Activated T-cell treated with anti-CD3 and anti-CD28 coated beads, Interleukin-2, amount 50 U/mL, for 24 hours (primary cell): ENCODE measurements at regions not wholly inside any gene's neighbourhood (a gene's known extent, or its start where the extent isn't known, plus 50 kb on each side); places are given as distances from the start of the nearest gene placed in this dataset.

ENCODE experiments used
- DNase-seq: peaks from one replicate; pipeline ENCODE4 v3.0.0-alpha.2; 2020
- H3K27ac Mint-ChIP-seq: 2 replicates; pipeline ENCODE4 v1.8.0; 2020; ENCODE audit warnings: mild to moderate bottlenecking, mixed read lengths
- H3K27me3 Mint-ChIP-seq: 2 replicates; pipeline ENCODE4 v1.8.0; 2020; ENCODE audit warnings: mixed read lengths
- H3K36me3 Mint-ChIP-seq: 2 replicates; pipeline ENCODE4 v1.8.0; 2020; ENCODE audit warnings: low read depth, mixed read lengths
- H3K4me1 Mint-ChIP-seq: 2 replicates; pipeline ENCODE4 v1.8.0; 2020; ENCODE audit warnings: low read depth, mixed read lengths
- H3K4me3 Mint-ChIP-seq: 2 replicates; pipeline ENCODE4 v1.8.0; 2020; ENCODE audit warnings: mild to moderate bottlenecking, moderate library complexity, mixed read lengths
- H3K9me3 Mint-ChIP-seq: 2 replicates; pipeline ENCODE4 v1.8.0; 2020; ENCODE audit warnings: mixed read lengths

DNA sequence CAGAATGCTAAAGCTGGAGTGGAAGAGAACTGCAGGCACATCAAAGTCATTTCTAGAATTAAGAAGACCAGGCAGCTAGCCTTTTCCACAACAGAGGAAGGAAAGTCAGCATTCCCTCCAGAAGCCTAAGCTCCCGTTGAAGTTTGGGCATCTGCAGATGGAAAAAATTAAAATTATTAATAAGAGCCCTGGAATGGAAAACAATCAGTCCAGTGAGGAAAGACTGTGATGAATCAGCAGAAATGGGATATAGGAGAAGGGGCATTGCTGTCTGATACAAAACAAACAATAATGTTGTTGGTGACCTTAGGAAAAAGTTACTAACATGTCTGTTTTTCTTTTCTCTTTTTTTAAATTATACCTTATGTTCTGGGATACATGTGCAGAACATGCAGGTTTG lies 450.7 kb upstream of the SLC14A2 start:
- Mint-ChIP-seq H3K4me1 (no peaks in the 10 kb centered on the region), H3K27me3 (peaks cover 28% of the 10 kb centered on the region), H3K9me3 (no peaks in the 10 kb centered on the region), H3K27ac (no peak overlapping the region), H3K4me3 (no peak overlapping the region), H3K36me3 (no peaks in the 10 kb centered on the region)
- no peak for DNase-seq

DNA sequence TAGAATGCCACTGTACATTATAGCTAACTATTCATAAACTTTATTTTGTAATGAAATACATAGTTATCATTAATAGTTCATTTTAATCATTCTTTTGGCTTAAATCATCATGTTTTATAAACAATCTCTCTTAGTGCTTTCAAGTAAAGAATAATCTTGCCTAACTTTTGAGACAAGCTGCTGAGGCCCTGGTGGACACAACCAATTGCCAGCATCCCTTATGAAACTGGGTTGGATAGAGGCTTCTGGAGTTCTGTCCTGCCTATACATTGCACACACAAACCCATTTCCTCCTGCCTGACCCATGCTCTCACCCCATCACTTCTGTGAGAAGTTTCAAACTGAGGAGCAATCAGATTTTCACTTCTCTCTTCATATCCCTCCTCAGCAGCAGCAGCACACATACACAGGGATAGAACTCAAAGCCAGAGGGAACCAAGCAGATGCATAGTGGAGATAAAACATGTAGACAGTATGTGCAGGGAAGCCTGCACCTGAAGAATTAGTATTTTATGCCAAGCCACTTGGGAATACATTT lies 450.0 kb upstream of the SLC14A2 start:
- Mint-ChIP-seq H3K9me3 (no peaks in the 10 kb centered on the region), H3K4me3 (no peak overlapping the region), H3K36me3 (no peaks in the 10 kb centered on the region), H3K27ac (no peak overlapping the region), H3K27me3 (peaks cover 23% of the 10 kb centered on the region), H3K4me1 (no peaks in the 10 kb centered on the region)
- DNase-seq, result no peak

DNA sequence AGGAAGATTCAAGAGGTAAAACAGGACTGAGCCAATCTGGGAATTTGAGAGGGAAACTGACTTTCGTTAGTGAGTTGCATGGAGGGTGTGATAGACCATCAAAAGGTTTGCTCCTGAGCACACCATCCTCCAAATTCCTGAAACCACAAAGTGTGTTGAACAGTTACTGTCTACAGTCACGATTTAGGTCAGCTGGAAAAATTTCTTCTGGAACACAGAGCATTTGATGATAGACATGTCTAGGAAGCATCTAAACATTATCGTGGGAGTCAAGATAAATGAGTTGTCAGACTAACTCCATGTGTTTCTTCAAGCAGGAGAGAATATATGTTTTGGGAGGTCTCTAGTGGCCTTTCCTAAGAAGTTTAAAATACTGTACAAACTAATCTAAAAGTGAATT lies 449.4 kb upstream of the SLC14A2 start:
- Mint-ChIP-seq H3K36me3 (no peaks in the 10 kb centered on the region), H3K4me3 (no peak overlapping the region), H3K4me1 (no peaks in the 10 kb centered on the region), H3K9me3 (no peaks in the 10 kb centered on the region), H3K27me3 (peaks cover 19% of the 10 kb centered on the region), H3K27ac (no peak overlapping the region)
- DNase-seq, result no peak

DNA sequence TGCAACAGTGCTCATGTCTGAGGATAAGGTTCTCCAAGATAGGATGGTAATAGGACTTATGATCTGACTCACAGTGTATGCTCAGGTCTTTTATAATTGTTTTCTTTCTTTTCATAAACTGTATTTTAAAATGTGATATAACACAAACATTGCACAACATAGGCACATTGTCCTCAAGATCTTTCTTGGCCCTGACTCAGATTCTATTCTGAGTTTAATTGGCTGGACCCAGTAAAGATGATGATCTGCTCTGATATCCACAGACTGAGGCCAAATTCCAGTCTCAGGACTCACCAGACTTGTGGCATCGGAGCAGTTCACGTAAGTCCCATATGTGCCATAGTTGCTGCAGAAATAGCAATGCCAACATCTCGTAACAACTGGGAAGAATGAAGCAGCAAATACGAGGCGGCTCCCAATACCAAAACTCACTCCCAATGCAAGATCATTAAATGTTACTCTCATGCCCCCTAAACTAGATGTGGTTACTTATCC lies 448.9 kb upstream of the SLC14A2 start:
- Mint-ChIP-seq H3K9me3 (no peaks in the 10 kb centered on the region), H3K36me3 (no peaks in the 10 kb centered on the region), H3K27me3 (peaks cover 18% of the 10 kb centered on the region), H3K27ac (no peak overlapping the region), H3K4me3 (no peak overlapping the region), H3K4me1 (no peaks in the 10 kb centered on the region)
- DNase-seq, result no peak

DNA sequence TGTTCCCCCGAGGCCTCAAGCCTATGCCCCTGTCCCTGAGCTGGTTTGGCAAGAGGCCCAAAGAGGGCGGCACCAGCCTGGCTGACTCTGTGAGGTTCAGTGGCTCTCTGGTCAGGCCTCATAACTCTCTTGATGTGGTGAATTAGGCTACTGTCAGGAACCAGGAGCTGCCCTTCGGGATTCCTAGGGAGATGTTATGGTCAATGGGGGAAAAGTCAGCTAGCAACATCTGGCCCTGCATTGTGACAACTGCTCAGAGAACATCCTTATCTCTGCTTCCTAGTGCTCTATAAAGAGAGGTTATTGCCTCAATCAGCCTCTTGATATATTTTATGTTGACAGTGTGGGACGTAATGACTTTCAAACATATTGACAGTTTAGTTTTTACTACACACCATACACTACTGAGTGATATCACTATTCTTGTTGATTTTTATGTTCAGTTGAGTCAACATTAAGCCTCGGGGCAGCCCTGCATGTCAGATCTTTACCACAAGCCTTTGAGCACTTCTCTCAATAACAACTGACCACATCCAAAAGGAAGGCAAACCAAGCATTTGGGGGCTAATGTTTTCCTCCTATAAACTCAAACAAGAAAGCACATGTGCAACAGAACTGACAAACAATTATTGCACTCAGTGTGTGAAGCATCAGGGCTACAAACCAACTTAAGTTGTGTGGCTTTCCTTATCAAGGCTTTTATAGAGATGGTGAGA lies 448.3 kb upstream of the SLC14A2 start:
- no peak overlapping the region for H3K4me3 Mint-ChIP-seq
- H3K27me3 Mint-ChIP-seq, result peaks cover 13% of the 10 kb centered on the region
- DNase-seq, result no peak
- no peaks in the 10 kb centered on the region for H3K4me1 Mint-ChIP-seq
- no peaks in the 10 kb centered on the region for H3K9me3 Mint-ChIP-seq
- H3K27ac Mint-ChIP-seq, result no peak overlapping the region
- no peaks in the 10 kb centered on the region for H3K36me3 Mint-ChIP-seq

DNA sequence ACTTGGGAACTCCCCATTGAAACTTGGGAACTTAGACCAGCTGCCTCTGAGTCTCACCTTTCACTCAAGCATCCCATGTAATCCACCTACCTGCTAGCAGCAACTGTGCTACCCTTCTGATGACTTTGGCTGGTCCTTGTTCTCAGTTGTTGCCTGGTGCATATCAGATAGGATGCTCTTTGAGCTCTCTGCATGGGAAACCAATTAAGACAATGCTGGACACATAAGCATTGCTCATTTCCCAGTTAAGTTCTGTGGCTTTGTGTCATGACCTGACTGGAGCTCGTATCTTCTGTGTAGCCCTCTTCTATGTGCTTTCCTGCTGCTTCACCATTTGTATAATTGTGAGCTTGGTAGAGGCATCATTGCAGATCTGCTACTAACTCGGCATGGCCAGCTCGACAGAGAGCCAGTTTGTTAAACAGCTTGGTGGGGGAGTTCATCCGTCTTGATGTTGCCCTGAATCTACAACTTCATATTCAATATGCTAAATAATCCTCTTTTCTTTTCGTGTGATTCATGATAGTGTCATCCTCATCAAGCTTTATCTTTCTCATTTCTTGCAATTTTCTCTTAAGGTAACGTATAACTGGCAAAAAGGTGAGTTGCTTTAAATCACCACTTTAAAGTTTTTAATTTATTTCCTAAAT lies 447.5 kb upstream of the SLC14A2 start:
- H3K9me3 Mint-ChIP-seq, result no peaks in the 10 kb centered on the region
- DNase-seq, result no peak

DNA sequence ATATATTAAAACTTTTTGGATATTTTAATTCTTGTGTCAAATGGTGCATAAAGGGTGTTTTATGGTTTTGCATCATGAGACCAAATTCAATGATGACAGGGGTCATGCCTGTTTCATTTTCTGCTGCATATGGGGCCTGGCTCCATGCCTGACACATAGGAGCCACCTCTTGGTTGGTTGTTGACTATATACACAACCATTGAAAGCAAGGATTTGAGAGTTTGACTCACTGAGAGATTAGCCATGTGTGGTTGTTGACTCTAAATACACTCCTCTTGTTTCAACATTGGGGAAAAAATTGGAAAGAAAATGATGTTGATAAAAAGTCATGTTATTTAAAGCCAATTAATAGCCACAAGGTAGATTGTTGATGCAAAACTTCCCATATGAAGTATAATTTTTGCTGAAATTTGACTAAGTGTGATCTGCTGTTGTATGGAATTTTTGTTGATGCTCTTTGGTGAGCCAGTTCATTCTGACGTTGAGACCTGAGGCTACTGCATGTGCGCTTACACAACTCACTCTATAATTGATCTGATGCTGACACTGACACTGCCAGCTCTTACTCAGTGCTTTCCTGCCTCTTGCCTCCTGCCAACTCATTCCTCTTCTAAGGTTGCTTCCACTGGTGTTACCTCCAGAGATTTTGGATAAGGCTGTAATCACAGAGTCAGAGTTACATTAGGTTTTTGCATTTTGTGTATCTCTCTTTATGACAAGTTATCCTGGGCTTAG lies 446.2 kb upstream of the SLC14A2 start:
- Mint-ChIP-seq H3K36me3 (no peaks in the 10 kb centered on the region), H3K9me3 (no peaks in the 10 kb centered on the region)

More for the DNA sequence above, 447.5 kb upstream of the SLC14A2 start:
- H3K4me1 Mint-ChIP-seq, result no peaks in the 10 kb centered on the region
- peaks cover 11% of the 10 kb centered on the region for H3K27me3 Mint-ChIP-seq
- no peaks in the 10 kb centered on the region for H3K36me3 Mint-ChIP-seq
- H3K4me3 Mint-ChIP-seq, result no peak overlapping the region
- H3K27ac Mint-ChIP-seq, result no peak overlapping the region

DNA sequence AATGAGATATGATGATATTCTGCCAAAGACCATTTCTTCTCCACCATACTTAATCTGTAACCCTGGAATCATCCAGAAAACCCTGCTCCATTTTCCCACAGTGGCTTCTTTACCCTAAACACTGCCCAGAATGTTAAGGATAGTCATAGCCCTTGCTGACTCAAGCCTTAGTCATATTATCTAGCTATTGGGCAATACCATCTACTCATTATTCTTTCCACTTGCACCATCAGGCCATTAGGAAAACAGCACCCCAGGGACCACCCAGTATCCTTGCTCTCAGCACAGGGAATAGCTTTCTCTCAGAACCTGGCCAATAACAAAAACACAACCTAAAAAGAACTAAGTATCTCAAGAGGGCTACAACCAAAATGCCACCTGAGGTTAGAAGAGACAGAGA lies 445.7 kb upstream of the SLC14A2 start:
- DNase-seq, result no peak
- H3K27me3 Mint-ChIP-seq, result peaks cover 2% of the 10 kb centered on the region
- no peaks in the 10 kb centered on the region for H3K36me3 Mint-ChIP-seq
- no peak overlapping the region for H3K4me3 Mint-ChIP-seq
- no peak overlapping the region for H3K27ac Mint-ChIP-seq
- H3K4me1 Mint-ChIP-seq, result no peaks in the 10 kb centered on the region
- H3K9me3 Mint-ChIP-seq, result no peaks in the 10 kb centered on the region

More for the DNA sequence above, 446.2 kb upstream of the SLC14A2 start:
- DNase-seq, result no peak
- H3K27me3 Mint-ChIP-seq, result peaks cover 2% of the 10 kb centered on the region
- no peaks in the 10 kb centered on the region for H3K4me1 Mint-ChIP-seq
- H3K4me3 Mint-ChIP-seq, result no peak overlapping the region
- H3K27ac Mint-ChIP-seq, result no peak overlapping the region

DNA sequence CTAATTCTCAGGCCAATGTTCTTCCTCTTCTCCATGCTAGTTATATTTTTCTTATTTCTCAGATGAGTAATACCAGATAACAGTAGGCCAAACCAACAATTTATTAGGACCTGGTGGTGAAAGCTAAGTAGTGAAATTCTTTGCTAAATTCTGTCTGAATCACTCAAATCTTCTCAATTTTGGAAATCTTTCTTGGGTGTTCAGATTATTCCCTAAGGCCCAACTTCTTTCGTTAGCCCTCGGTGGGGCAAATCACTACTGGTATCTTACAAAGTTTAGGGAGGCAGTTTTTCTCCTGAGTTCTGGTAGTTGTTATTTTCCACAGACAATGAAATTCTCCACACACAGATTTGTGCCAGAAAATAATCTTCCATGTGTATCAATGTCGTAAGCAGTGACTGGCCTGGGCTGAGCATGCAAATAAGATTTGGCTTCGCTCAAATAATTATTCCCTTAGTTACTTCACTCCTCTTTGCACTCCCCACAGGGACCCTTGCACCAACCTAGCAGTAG lies 443.5 kb upstream of the SLC14A2 start:
- Mint-ChIP-seq H3K27me3 (peaks cover 6% of the 10 kb centered on the region), H3K9me3 (no peaks in the 10 kb centered on the region), H3K4me3 (no peak overlapping the region), H3K4me1 (no peaks in the 10 kb centered on the region), H3K36me3 (no peaks in the 10 kb centered on the region), H3K27ac (no peak overlapping the region)
- DNase-seq, result no peak

DNA sequence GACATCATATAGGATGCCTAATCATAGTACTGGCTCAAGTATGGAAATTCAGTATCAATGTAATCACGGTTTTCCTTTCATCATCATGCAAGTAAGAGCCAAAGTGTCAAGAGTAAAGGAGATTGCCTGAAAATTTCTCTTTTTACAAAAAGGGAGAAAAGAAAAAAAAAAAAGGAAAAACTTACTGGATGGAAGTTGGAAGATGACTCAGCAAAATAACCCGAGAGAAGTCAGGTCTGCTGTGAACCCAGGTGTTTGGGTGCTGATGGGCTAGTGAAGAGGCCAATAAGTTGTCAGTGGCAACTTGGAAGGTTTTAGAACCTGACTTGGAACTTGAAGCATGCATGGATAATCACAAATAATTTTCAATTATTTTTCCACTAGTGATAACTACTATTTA lies 441.9 kb upstream of the SLC14A2 start:
- DNase-seq, result no peak
- no peak overlapping the region for H3K4me3 Mint-ChIP-seq
- peaks cover 12% of the 10 kb centered on the region for H3K27me3 Mint-ChIP-seq
- no peaks in the 10 kb centered on the region for H3K36me3 Mint-ChIP-seq
- no peaks in the 10 kb centered on the region for H3K4me1 Mint-ChIP-seq
- no peak overlapping the region for H3K27ac Mint-ChIP-seq
- no peaks in the 10 kb centered on the region for H3K9me3 Mint-ChIP-seq

DNA sequence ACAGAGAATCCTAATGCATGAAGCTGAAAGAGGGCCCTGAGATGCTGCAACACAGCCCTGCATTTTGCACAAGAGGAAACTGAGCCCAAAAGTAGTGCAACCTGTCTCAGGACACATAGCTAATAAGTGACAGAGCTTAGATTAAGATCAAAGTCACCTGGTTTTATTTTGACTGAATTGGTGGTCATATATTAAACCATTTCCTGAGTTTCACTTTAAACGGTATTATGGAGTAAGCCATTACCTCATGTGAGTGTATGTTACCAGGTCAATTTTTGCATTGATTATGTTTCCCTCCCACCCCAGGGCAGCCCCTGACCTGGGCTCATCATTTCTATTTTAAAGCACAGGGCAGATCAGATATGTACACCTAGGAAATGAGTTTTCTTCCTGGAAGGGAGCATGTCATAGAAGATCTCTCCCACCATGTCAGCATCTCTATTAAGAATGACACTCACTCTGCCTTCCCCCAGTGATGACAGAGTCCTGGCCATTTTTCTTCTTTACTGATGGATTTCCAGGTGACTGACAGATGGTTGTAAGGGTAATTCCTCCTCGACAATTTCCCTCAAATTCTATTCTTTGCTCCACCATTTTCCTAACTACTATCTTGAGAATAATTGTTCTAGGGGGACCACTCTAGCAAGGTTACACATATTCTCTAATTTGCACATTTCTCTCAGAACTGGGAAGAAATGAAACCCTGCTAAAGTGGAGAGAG lies 441.3 kb upstream of the SLC14A2 start:
- no peak overlapping the region for H3K27ac Mint-ChIP-seq
- H3K36me3 Mint-ChIP-seq, result no peaks in the 10 kb centered on the region
- H3K4me3 Mint-ChIP-seq, result no peak overlapping the region
- DNase-seq, result no peak
- peaks cover 12% of the 10 kb centered on the region for H3K27me3 Mint-ChIP-seq
- H3K9me3 Mint-ChIP-seq, result no peaks in the 10 kb centered on the region
- no peaks in the 10 kb centered on the region for H3K4me1 Mint-ChIP-seq

DNA sequence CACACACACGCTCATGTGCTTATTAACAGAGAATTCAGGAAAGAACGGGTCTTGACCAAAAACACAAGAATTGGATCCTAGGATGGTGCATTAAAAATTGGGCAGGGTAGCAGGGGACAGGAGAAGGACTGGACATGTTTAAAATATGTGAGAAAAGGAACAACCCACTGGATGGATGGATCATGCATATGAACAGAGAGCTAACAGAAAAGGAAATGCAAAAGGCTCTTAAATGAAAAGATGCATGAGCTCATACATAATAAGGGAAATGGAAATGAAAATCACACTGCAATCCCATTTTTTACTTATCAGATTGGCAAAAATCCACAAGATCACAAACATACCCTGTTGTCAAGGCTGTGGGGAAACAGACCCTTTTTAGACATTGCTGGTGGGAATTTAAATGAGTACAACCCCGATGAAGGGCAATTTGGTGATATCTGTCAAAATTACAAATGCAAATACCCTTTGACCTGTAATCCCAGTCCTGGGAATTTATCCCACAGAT lies 440.6 kb upstream of the SLC14A2 start:
- H3K9me3 Mint-ChIP-seq, result no peaks in the 10 kb centered on the region

DNA sequence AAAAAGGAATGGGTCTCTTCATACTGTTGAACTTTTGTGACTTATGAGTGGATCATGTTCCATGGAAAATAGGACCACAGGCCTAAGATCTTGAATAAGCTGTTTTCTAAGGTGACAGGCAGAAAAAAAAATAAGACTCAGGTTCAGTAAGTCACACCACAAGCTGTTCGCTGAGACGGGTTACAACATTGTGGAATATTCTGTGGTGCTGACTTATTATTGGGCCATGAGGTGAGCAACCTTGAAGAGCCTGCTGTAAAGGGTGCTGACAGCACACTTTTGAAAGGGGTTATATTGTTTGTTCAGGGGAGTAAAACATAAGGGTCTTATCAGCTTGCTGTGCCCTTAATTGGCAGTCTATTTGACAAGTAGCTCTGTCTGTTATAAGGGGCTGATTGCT lies 439.8 kb upstream of the SLC14A2 start:
- no peaks in the 10 kb centered on the region for H3K9me3 Mint-ChIP-seq

More for the DNA sequence above, 440.6 kb upstream of the SLC14A2 start:
- H3K4me3 Mint-ChIP-seq, result no peak overlapping the region
- no peak for DNase-seq
- H3K4me1 Mint-ChIP-seq, result no peaks in the 10 kb centered on the region
- no peaks in the 10 kb centered on the region for H3K36me3 Mint-ChIP-seq
- peaks cover 12% of the 10 kb centered on the region for H3K27me3 Mint-ChIP-seq
- H3K27ac Mint-ChIP-seq, result no peak overlapping the region

DNA sequence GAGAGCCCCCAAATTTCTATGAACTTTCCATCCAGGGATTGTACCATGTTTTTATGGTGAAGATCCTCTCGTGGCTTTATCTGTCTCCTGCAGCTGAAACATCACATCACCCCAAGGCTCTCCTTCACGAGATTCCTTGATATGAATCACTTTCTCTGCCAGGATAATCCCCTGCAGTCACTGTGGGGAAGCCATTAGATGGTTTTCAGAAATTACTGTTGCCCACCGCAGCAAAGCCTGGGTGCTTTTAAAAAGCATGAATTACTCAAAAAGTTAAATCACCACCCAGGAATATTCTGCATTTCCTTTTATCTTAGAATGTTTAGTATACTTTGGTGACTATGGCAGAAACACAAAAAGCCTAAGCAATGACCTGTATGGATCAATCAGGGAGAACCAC lies 428.4 kb upstream of the SLC14A2 start:
- no peak for DNase-seq
- no peaks in the 10 kb centered on the region for H3K36me3 Mint-ChIP-seq
- no peak overlapping the region for H3K4me3 Mint-ChIP-seq
- peaks cover 4% of the 10 kb centered on the region for H3K27me3 Mint-ChIP-seq
- H3K27ac Mint-ChIP-seq, result no peak overlapping the region
- H3K9me3 Mint-ChIP-seq, result no peaks in the 10 kb centered on the region
- H3K4me1 Mint-ChIP-seq, result no peaks in the 10 kb centered on the region

More for the DNA sequence above, 439.8 kb upstream of the SLC14A2 start:
- no peak for DNase-seq
- Mint-ChIP-seq H3K4me1 (no peaks in the 10 kb centered on the region), H3K36me3 (no peaks in the 10 kb centered on the region), H3K4me3 (no peak overlapping the region), H3K27me3 (peaks cover 12% of the 10 kb centered on the region), H3K27ac (no peak overlapping the region)
